ENCODE measurements at regions not wholly inside any gene's neighbourhood (a gene's known extent, or its start where the extent isn't known, plus 50 kb on each side); places are given as distances from the start of the nearest gene placed in this dataset.
"Not testable (repeated sequence)": the region's sequence is repeated elsewhere in the genome, so short reads cannot be mapped to it uniquely, and the experiment has no call there.

DNA sequence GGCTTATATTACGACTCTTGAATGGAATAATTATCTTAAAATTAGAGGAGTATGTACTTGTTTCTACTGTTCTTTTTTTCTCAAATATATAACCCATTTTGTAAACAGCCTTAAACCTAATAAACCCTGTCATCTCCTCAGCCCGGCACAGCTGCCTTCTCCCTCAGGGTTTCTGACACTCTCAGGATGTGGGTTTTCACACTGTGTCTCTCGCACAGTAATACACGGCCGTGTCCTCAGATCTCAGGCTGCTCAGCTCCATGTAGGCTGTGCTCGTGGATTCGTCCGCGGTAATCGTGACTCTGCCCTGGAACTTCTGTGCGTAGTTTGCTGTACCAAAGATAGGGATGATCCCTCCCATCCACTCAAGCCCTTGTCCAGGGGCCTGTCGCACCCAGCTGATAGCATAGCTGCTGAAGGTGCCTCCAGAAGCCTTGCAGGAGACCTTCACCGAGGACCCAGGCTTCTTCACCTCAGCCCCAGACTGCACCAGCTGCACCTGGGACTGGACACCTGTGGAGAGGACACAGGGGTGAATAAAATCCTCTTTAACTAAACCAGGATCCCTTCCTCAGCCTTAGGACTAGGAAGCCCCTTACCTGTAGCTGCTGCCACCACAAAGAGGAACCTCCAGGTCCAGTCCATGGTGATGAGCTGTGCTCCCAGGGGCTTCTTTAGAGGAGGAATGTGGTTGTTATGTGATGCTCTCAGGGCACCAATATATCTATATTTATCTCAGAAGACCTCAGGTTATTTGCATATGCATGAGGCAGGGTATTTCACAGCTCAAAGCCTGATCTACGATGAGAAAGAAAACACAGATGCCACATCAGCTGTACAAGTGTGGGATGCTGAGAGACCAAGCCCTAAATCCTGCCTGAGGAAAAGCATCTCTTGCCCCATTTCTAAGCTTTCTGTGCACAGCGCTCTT lies 1235.8 kb downstream of the TMEM121 start:
- not testable (repeated sequence) for H3K27me3 ChIP-seq (replicated peaks; ENCODE audit: insufficient read depth); H3K9me3 ChIP-seq; ATAC-seq (ENCODE audit: insufficient number of reproducible peaks, low FRiP score, low read depth); DNase-seq (ENCODE audit: low spot score); H3K4me3 ChIP-seq; H3K4me1 ChIP-seq (ENCODE audit: control insufficient read depth in 1 of 2, low read depth in 2 of 2); H3K36me3 ChIP-seq; H3K27ac ChIP-seq

DNA sequence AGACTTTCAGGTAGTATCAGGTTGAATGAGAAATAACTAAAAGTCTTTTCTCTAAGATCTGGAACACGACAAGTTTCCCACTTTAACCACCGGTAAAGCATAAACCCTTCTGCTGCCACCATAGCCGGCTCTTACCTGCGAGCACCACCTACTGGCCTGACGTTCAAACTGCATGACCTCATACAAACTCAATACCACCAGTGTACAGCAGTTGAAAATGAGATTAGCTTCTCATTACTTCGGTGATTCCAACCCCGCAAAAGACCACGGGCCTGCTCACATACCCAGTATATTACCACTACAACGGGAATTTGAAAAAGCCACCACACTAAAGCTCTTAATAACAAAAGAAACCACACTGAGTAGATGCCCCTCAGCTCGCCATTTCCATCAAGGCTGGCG lies 1238.6 kb downstream of the TMEM121 start:
- ATAC-seq (ENCODE audit: insufficient number of reproducible peaks, low FRiP score, low read depth); H3K27me3 ChIP-seq (replicated peaks; ENCODE audit: insufficient read depth); H3K4me3 ChIP-seq; H3K27ac ChIP-seq; H3K4me1 ChIP-seq (ENCODE audit: control insufficient read depth in 1 of 2, low read depth in 2 of 2); DNase-seq (ENCODE audit: low spot score); H3K36me3 ChIP-seq; H3K9me3 ChIP-seq: not testable (repeated sequence)
- TF ChIP-seq, protein P1, sequence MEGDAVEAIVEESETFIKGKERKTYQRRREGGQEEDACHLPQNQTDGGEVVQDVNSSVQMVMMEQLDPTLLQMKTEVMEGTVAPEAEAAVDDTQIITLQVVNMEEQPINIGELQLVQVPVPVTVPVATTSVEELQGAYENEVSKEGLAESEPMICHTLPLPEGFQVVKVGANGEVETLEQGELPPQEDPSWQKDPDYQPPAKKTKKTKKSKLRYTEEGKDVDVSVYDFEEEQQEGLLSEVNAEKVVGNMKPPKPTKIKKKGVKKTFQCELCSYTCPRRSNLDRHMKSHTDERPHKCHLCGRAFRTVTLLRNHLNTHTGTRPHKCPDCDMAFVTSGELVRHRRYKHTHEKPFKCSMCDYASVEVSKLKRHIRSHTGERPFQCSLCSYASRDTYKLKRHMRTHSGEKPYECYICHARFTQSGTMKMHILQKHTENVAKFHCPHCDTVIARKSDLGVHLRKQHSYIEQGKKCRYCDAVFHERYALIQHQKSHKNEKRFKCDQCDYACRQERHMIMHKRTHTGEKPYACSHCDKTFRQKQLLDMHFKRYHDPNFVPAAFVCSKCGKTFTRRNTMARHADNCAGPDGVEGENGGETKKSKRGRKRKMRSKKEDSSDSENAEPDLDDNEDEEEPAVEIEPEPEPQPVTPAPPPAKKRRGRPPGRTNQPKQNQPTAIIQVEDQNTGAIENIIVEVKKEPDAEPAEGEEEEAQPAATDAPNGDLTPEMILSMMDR (IDR thresholded peaks at IDR 0.05): peak; percentile 37

DNA sequence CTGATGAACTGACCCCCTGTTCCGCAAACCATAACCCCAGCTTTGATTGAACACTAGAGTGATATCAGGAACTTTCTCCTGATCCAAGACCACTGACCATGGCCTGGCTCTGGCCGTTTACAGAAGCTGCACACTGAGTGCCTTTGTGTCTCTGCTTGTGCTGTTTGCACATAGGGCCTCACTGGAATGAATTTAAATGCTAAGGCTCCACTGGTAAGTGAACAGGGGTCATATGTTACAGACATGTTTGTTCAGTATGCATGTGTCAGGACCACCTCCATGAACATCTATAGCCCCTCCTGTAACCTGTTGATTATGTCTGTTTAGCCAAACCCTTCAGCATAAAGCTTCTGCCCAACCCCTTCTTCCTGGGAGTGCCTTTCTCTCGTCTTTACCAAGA lies 1239.8 kb downstream of the TMEM121 start:
- Histone ChIP-seq H3K27ac (no peak overlapping the region), H3K4me3 (no peak overlapping the region), H3K27me3 (replicated peaks; ENCODE audit: insufficient read depth) (no peaks in the 10 kb centered on the region), H3K4me1 (ENCODE audit: control insufficient read depth in 1 of 2, low read depth in 2 of 2) (no peaks in the 10 kb centered on the region), H3K9me3 (no peaks in the 10 kb centered on the region), H3K36me3 (no peaks in the 10 kb centered on the region)
- no peak for DNase-seq (ENCODE audit: low spot score)
- TF ChIP-seq, protein P1 (IDR thresholded peaks at IDR 0.05): no peak
- ATAC-seq (ENCODE audit: insufficient number of reproducible peaks, low FRiP score, low read depth): no peak

DNA sequence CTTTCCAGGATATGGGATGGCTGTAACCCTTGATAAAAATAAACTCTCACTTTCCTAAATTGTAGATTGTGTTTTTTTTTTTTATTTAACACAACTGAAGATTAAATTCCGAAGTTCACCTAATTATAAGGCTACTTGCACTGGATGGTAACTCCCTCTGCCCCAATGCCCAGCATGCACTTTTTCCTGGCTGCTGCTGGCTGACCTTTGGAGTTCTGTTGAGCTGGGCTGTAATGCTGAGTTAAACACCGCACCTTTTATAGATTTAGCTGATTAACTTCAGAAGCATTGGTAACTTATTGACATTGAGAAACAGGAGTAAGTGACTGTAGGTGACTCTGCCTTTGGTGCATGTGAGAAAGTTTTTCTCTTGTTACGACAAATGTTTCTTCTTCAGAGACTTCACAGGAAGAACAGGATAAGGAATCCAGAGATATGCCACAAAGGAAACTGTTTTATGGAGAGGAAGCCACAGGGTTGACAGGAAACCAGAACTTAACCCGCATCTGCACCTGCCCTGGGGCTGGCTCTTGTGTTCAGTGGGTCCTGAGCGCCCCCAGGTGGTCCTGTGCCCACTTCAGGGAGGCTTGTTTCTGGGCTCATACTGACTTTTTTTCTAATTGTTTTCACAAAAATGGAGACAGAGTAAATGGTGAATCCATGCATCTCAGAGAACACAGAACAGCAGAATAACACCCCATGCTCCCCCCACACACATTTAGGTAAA lies 1240.3 kb downstream of the TMEM121 start:
- not testable (repeated sequence) for ATAC-seq (ENCODE audit: insufficient number of reproducible peaks, low FRiP score, low read depth)

DNA sequence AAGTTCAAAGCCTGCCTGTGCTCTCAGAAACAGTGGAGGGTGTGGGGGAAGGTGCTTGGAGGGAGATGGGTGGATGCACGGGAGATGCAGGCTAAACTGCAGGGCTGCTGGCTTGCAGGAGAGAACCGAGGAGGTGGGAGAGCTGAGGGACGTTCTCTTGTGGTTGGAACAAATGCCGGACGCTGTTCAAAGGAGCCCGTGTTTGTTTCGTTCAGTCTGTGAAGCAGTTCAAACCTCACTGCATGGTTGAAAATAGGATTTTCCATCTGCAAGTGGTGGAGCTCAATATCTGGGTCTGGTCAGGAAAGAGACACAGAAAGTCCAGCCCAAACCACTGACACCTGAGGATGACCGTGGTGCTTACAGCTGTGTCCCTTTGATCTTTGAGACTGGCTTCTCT lies 1241.8 kb downstream of the TMEM121 start:
- H3K4me1 ChIP-seq (ENCODE audit: control insufficient read depth in 1 of 2, low read depth in 2 of 2); H3K27ac ChIP-seq; H3K36me3 ChIP-seq; H3K9me3 ChIP-seq; DNase-seq (ENCODE audit: low spot score); H3K4me3 ChIP-seq; H3K27me3 ChIP-seq (replicated peaks; ENCODE audit: insufficient read depth); ATAC-seq (ENCODE audit: insufficient number of reproducible peaks, low FRiP score, low read depth): not testable (repeated sequence)

More for the DNA sequence above, 1240.3 kb downstream of the TMEM121 start:
- not testable (repeated sequence) for DNase-seq (ENCODE audit: low spot score); H3K4me3 ChIP-seq; H3K27me3 ChIP-seq (replicated peaks; ENCODE audit: insufficient read depth); H3K36me3 ChIP-seq; H3K4me1 ChIP-seq (ENCODE audit: control insufficient read depth in 1 of 2, low read depth in 2 of 2); H3K9me3 ChIP-seq; H3K27ac ChIP-seq

DNA sequence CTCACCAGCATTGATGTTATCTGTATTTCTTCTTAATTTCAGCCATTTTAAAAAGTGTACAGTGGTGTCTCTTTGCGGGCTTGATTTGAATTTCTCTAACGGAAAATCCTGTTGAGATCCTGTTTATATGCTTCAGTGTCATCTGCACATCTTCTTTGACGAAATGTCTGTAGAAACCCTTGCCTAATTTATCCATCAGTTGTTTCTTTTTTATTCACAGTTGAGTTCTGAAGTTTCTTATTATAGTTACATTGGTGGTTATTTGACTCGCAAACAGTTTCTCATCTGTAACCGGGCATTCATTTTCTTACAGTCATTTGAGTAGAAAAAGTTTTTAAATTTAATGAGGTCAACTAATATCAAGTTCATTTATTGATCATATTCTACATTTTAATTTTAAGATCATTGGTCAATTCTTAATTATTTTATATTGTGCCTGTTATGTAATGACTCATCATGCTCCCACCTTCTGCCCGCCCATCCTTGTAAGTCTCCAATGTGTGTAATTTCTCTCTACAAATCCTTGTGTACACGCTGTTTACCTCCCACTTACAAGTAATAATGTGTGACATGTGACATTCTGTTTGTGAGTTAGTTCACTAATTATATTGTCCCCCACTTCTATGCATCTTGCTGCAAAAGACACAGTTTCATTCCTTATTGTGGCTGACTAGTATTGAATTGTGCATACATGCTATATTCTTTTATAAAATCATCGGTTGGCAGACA lies 1242.8 kb downstream of the TMEM121 start:
- not testable (repeated sequence) for ATAC-seq (ENCODE audit: insufficient number of reproducible peaks, low FRiP score, low read depth)

DNA sequence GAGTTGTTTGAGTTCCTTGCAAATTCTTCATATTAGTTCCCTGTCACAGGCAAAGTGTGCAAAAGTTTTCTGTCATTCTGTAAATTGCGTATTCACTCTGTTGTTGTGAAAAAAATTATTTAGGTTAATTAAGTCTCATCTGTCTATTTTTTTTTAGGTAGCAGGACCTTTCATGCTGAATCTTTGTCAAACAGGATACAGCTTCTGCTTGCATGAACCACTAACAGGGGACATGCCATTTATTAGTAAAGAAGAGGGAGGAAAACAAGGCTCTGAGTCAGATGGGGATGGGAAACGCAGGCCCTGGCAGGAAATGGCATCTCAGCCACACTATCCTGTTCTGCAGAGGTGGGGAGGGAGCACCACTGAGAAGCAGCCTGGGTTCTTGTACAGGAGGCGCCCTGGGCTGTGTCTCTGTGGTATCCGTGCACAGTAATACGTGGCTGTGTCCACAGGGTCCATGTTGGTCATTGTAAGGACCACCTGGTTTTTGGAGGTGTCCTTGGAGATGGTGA lies 1243.8 kb downstream of the TMEM121 start:
- ATAC-seq (ENCODE audit: insufficient number of reproducible peaks, low FRiP score, low read depth); H3K9me3 ChIP-seq; DNase-seq (ENCODE audit: low spot score); H3K36me3 ChIP-seq; H3K4me1 ChIP-seq (ENCODE audit: control insufficient read depth in 1 of 2, low read depth in 2 of 2); H3K27ac ChIP-seq; H3K27me3 ChIP-seq (replicated peaks; ENCODE audit: insufficient read depth); H3K4me3 ChIP-seq: not testable (repeated sequence)

More for the DNA sequence above, 1242.8 kb downstream of the TMEM121 start:
- not testable (repeated sequence) for H3K27me3 ChIP-seq (replicated peaks; ENCODE audit: insufficient read depth); H3K27ac ChIP-seq; DNase-seq (ENCODE audit: low spot score); H3K4me3 ChIP-seq; H3K4me1 ChIP-seq (ENCODE audit: control insufficient read depth in 1 of 2, low read depth in 2 of 2); H3K36me3 ChIP-seq; H3K9me3 ChIP-seq
